H1 (cell line): ENCODE measurements at regions not wholly inside any gene's neighbourhood (a gene's known extent, or its start where the extent isn't known, plus 50 kb on each side); places are given as distances from the start of the nearest gene placed in this dataset.

Experiments used
- CTCF ChIA-PET: fragments of 300-600 bp; sonication (Branson Sonifier 250); formaldehyde crosslinking; loops from one replicate; lab custom pipeline; 2021; ENCODE audit not compliant: partially characterized antibody; lab: Charles Lee
- POLR2A ChIA-PET: fragments of 300-600 bp; sonication (Branson Sonifier 250); formaldehyde crosslinking; loops from one replicate; lab custom pipeline; 2021; ENCODE audit warnings: inconsistent platforms; ENCODE audit not compliant: partially characterized antibody; lab: Charles Lee
- DNase-seq, 2 experiments: peaks; one replicate each; pipeline versions ENCODE4 v3.0.0 to v3.0.0-alpha.2; 2010 to 2022; ENCODE audit warnings: low spot score in 2 of 2, low read depth in 1 of 2, mixed read lengths in 1 of 2
- FAIRE-seq: peaks from 2 replicates; lab custom pipeline; 2011; peaks lifted over from hg19 to GRCh38; lab: Jason Lieb, UNC
- H2AFZ ChIP-seq: 2 replicates; pipeline ENCODE4 v1.8.1; 2012; ENCODE audit warnings: low read length, inconsistent platforms
- H2AK5ac ChIP-seq: 2 replicates; pipeline ENCODE4 v1.6.1; 2013; ENCODE audit warnings: low read depth, low read length
- H2BK120ac ChIP-seq: replicated peaks from 2 replicates; pipeline ENCODE3; 2013; ENCODE audit warnings: low read depth, low read length, inconsistent platforms
- H2BK12ac ChIP-seq: 2 replicates; pipeline ENCODE4 v1.6.1; 2013; ENCODE audit warnings: low read depth, low read length
- H2BK15ac ChIP-seq: 2 replicates; pipeline ENCODE4 v1.6.1; 2013; ENCODE audit warnings: low read length
- H2BK20ac ChIP-seq: 2 replicates; pipeline ENCODE4 v1.6.1; 2013; ENCODE audit warnings: low read length
- H2BK5ac ChIP-seq: 2 replicates; pipeline ENCODE4 v1.6.1; 2013; ENCODE audit warnings: low read depth, low read length
- H3K14ac ChIP-seq: 2 replicates; pipeline ENCODE4 v1.6.1; 2013; ENCODE audit warnings: inconsistent platforms; ENCODE audit not compliant: insufficient read length
- H3K18ac ChIP-seq: 2 replicates; pipeline ENCODE4 v1.6.1; 2013; ENCODE audit warnings: low read length; ENCODE audit errors: extremely low read depth
- H3K23ac ChIP-seq: 2 replicates; pipeline ENCODE4 v1.6.1; 2013; ENCODE audit warnings: inconsistent platforms; ENCODE audit not compliant: insufficient read length
- H3K23me2 ChIP-seq: 2 replicates; pipeline ENCODE4 v1.6.1; 2013; ENCODE audit warnings: low read depth, low read length
- H3K27ac ChIP-seq: 2 replicates; pipeline ENCODE4 v1.6.1; 2011; ENCODE audit warnings: low read depth, low read length, inconsistent platforms
- H3K27me3 ChIP-seq, 4 experiments: replicated peaks in 1 of 4; 1 replicate in 1 of 4; 2 replicates in 3 of 4; pipeline versions ENCODE4 v1.6.1 to v1.8.1; 2011 to 2013; ENCODE audit warnings: low read length in 3 of 4, mild to moderate bottlenecking in 3 of 4, inconsistent platforms in 2 of 4, mixed read lengths in 2 of 4, moderate library complexity in 1 of 4; ENCODE audit not compliant: control insufficient read depth in 3 of 4, insufficient read depth in 3 of 4; ENCODE audit errors: extremely low read depth in 1 of 4
- H3K36me3 ChIP-seq, 4 experiments: 2 replicates each; pipeline versions ENCODE4 v1.6.1 to v1.8.1; 2011 to 2013; ENCODE audit warnings: mild to moderate bottlenecking in 4 of 4, low read length in 3 of 4, moderate library complexity in 2 of 4, control low read depth in 1 of 4, inconsistent platforms in 1 of 4; ENCODE audit not compliant: insufficient read depth in 4 of 4, control insufficient read depth in 2 of 4
- H3K4ac ChIP-seq: replicated peaks from 2 replicates; pipeline ENCODE3; 2013; ENCODE audit warnings: low read length, low read depth, mixed read lengths, inconsistent platforms; ENCODE audit not compliant: insufficient read length
- H3K4me1 ChIP-seq, 4 experiments: replicated peaks in 1 of 4; 1 replicate in 1 of 4; 2 replicates in 3 of 4; pipeline versions ENCODE4 v1.6.1 to v1.8.1; 2011 to 2013; ENCODE audit warnings: low read length in 3 of 4, inconsistent platforms in 2 of 4, mixed read lengths in 1 of 4; ENCODE audit not compliant: insufficient read depth in 4 of 4, control insufficient read depth in 3 of 4
- H3K4me2 ChIP-seq, 2 experiments: 2 replicates each; pipeline versions ENCODE4 v1.6.1 to v1.8.1; 2011 to 2013; ENCODE audit warnings: low read depth in 2 of 2, low read length in 2 of 2, control low read depth in 1 of 2, inconsistent platforms in 1 of 2, mild to moderate bottlenecking in 1 of 2; ENCODE audit not compliant: insufficient read depth in 1 of 2
- H3K4me3 ChIP-seq, 4 experiments: fragments of 200-600, 300-600 bp in 1 of 4; sonication (generic), shearing (Covaris generic), sonication (Bioruptor Twin) in 1 of 4; 2 replicates each; pipeline versions ENCODE4 v1.5.1 to v1.8.1; 2011 to 2016; ENCODE audit warnings: low read length in 4 of 4, low read depth in 3 of 4, control low read depth in 2 of 4, inconsistent platforms in 2 of 4, mild to moderate bottlenecking in 2 of 4, mixed read lengths in 1 of 4, moderate library complexity in 1 of 4; ENCODE audit not compliant: insufficient read depth in 2 of 4; ENCODE audit errors: extremely low read depth in 1 of 4
- H3K56ac ChIP-seq: replicated peaks from 2 replicates; pipeline ENCODE3; 2013; ENCODE audit warnings: low read depth, mild to moderate bottlenecking, mixed read lengths, low read length, inconsistent platforms; ENCODE audit not compliant: insufficient read length
- H3K79me1 ChIP-seq: 2 replicates; pipeline ENCODE4 v1.6.1; 2013; ENCODE audit warnings: low read depth, low read length, control low read depth
- H3K79me2 ChIP-seq, 2 experiments: 2 replicates each; pipeline versions ENCODE4 v1.6.1 to v1.8.1; 2012 to 2013; ENCODE audit warnings: low read length in 2 of 2, mild to moderate bottlenecking in 2 of 2, inconsistent platforms in 1 of 2; ENCODE audit not compliant: insufficient read depth in 2 of 2, control insufficient read depth in 1 of 2
- H3K9ac ChIP-seq, 4 experiments: replicated peaks in 1 of 4; 1 replicate in 1 of 4; 2 replicates in 3 of 4; pipeline versions ENCODE4 v1.6.1 to v1.8.1; 2011 to 2013; ENCODE audit warnings: low read depth in 3 of 4, low read length in 3 of 4, control low read depth in 2 of 4, mild to moderate bottlenecking in 2 of 4, moderate library complexity in 2 of 4, inconsistent platforms in 1 of 4; ENCODE audit errors: extremely low read depth in 1 of 4
- H3K9me3 ChIP-seq, 2 experiments: 2 replicates each; pipeline versions ENCODE4 v1.6.1 to v1.8.1; 2012 to 2013; ENCODE audit warnings: mild to moderate bottlenecking in 2 of 2, moderate library complexity in 2 of 2, control low read depth in 1 of 2, inconsistent platforms in 1 of 2, low read depth in 1 of 2, low read length in 1 of 2, mixed read lengths in 1 of 2; ENCODE audit not compliant: insufficient read depth in 2 of 2
- H4K20me1 ChIP-seq, 2 experiments: replicated peaks in 1 of 2; 2 replicates each; pipeline versions ENCODE3 to v1.8.1; 2011 to 2013; ENCODE audit warnings: inconsistent platforms in 2 of 2, low read length in 2 of 2, mild to moderate bottlenecking in 1 of 2; ENCODE audit not compliant: insufficient read depth in 2 of 2, control insufficient read depth in 1 of 2
- H4K5ac ChIP-seq: 2 replicates; pipeline ENCODE4 v1.6.1; 2013; ENCODE audit warnings: low read length, low read depth, mixed read lengths, inconsistent platforms; ENCODE audit not compliant: insufficient read length
- H4K8ac ChIP-seq: 2 replicates; pipeline ENCODE4 v1.8.0; 2013; ENCODE audit warnings: mild to moderate bottlenecking, moderate library complexity, low read length, inconsistent platforms; ENCODE audit not compliant: insufficient read depth; ENCODE audit errors: extremely low read depth
- H4K91ac ChIP-seq: replicated peaks from 2 replicates; pipeline ENCODE3; 2013; ENCODE audit warnings: low read length, mixed read lengths, inconsistent platforms; ENCODE audit not compliant: insufficient read length
- BCL11A ChIP-seq, 2 experiments: IDR thresholded peaks; one replicate each; pipeline ENCODE4 v1.6.1; 2011; ENCODE audit warnings: low read depth in 2 of 2, low read length in 2 of 2, mild to moderate bottlenecking in 2 of 2
- GABPA ChIP-seq: IDR thresholded peaks from 2 replicates; pipeline ENCODE4 v1.6.1; 2011; ENCODE audit warnings: mild to moderate bottlenecking, low read length, moderate library complexity, borderline replicate concordance; ENCODE audit not compliant: insufficient read depth
- RBBP5 ChIP-seq: IDR thresholded peaks from 2 replicates; pipeline ENCODE4 v1.7.1; 2012; ENCODE audit warnings: low read depth, mild to moderate bottlenecking, inconsistent platforms, low read length, moderate library complexity, borderline replicate concordance
- SP1 ChIP-seq: IDR thresholded peaks from 2 replicates; pipeline ENCODE4 v1.6.1; 2011; ENCODE audit warnings: low read depth, low read length
- SUZ12 ChIP-seq: fragments of 200-600 bp; sonication (generic); IDR thresholded peaks from 2 replicates; pipeline ENCODE4 v1.6.1; 2012; ENCODE audit warnings: mild to moderate bottlenecking, inconsistent platforms, low read length, moderate library complexity, mixed read lengths
- TAF1 ChIP-seq: IDR thresholded peaks from 2 replicates; pipeline ENCODE4 v1.6.1; 2011; ENCODE audit warnings: mild to moderate bottlenecking, low read depth, low read length
- WGBS, 2 experiments: shearing (Covaris generic) in 1 of 2; methylation state at CpG; one replicate each; pipeline versions ENCODE4 v1.1.6 to v1.1.7; 2013 to 2015; ENCODE audit warnings: low lambda C conversion rate in 2 of 2, mixed read lengths in 2 of 2, inconsistent platforms in 1 of 2, low coverage in 1 of 2, missing lambda C conversion rate in 1 of 2; ENCODE audit not compliant: insufficient replicate concordance in 2 of 2, insufficient coverage in 1 of 2, insufficient read length in 1 of 2; ENCODE audit errors: extremely low coverage in 1 of 2, missing lambda C conversion rate in 1 of 2; 5-methylcytosine and 5-hydroxymethylcytosine counted together

DNA sequence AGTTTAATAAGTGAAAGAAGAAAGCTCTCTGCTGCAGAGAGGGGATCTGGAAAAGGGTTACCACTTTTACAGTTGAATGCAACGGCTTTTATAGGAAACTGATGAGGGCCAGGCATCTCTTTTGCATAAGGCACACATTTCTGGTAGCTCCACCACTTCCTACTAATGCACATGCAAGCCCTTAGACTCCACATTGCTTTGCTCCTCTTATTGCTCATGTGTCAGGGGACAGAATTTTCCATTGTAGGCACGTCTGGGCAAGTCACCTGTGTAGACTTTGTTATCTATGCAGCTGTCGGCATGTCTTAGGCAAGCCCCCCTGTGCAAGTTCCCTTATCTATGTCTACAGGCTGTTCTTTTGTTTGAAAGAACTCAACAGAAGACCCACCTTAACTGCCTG lies 294.6 kb upstream of the STS start:
- Histone ChIP-seq H3K4me3 (no peak overlapping the region), H3K9me3 (no peaks in the 10 kb centered on the region), H3K23ac (no peak overlapping the region), H3K14ac (no peak overlapping the region), H2BK20ac (no peak overlapping the region), H3K79me1 (no peaks in the 10 kb centered on the region), H3K23me2 (no peaks in the 10 kb centered on the region), H3K4me2 (no peak overlapping the region), H2AFZ (no peak overlapping the region), H4K8ac (no peak overlapping the region), H3K9ac (no peak overlapping the region), H2BK12ac (no peak overlapping the region), H2BK15ac (no peak overlapping the region), H3K4me1 (peaks cover 0 to 15% (median 0%) of the 10 kb centered on the region in 4 experiments; a peak in 1 of 7 replicates), H3K4ac (no peak overlapping the region), H4K91ac (no peak overlapping the region), H3K36me3 (no peaks in the 10 kb centered on the region), H4K5ac (no peak overlapping the region), H3K27me3 (no peaks in the 10 kb centered on the region), H4K20me1 (no peaks in the 10 kb centered on the region), H3K27ac (no peak overlapping the region), H2BK120ac (peak overlapping the region; percentile 22), H3K18ac (no peak overlapping the region), H2BK5ac (no peak overlapping the region; the same call in 1 of the 2 replicates), H3K56ac (no peak overlapping the region), H3K79me2 (no peaks in the 10 kb centered on the region), H2AK5ac (no peak overlapping the region)
- WGBS, 2 experiments: 81% methylated on average over 3 of the region's 3 CpGs; no CpG with 5 or more reads in 1 of the 2 experiments
- ChIA-PET POLR2A (no interaction called here), CTCF (no interaction called here)
- DNase-seq (no peak), FAIRE-seq (peak; percentile 57)
- TF ChIP-seq BCL11A (IDR thresholded peaks at IDR 0.05; ENCODE audit: low read depth in 2 of 2, low read length in 2 of 2) (no peak), TAF1 (no peak), SUZ12 (no peak), GABPA (no peak), RBBP5 (no peak), SP1 (no peak)
